ENCODE measurements at regions not wholly inside any gene's neighbourhood (a gene's known extent, or its start where the extent isn't known, plus 50 kb on each side); places are given as distances from the start of the nearest gene placed in this dataset.

DNA sequence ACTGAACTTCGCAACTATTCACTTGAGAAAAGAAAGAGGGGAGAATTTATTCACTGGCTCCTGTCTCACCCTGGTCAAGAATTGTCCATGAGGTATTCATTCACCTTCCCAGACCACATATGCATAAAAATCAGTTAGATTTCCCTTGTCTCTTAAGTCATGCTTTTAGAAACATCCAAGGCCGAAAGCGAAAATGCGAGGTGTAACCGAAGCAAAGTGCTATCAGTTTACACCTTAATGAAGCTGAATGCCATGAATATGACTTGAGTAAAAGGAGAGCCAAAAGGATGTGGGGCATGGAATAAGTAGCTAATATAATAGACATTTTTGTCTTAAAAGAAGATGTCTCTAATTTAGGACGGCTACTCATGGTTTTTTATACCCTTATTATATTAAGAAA, 965.6 kb upstream of the CHORDC1 start:
- no peak for TF ChIP-seq EZH2 (IDR thresholded peaks at IDR 0.05; ENCODE audit: borderline replicate concordance)
- TF ChIP-seq, protein P1, sequence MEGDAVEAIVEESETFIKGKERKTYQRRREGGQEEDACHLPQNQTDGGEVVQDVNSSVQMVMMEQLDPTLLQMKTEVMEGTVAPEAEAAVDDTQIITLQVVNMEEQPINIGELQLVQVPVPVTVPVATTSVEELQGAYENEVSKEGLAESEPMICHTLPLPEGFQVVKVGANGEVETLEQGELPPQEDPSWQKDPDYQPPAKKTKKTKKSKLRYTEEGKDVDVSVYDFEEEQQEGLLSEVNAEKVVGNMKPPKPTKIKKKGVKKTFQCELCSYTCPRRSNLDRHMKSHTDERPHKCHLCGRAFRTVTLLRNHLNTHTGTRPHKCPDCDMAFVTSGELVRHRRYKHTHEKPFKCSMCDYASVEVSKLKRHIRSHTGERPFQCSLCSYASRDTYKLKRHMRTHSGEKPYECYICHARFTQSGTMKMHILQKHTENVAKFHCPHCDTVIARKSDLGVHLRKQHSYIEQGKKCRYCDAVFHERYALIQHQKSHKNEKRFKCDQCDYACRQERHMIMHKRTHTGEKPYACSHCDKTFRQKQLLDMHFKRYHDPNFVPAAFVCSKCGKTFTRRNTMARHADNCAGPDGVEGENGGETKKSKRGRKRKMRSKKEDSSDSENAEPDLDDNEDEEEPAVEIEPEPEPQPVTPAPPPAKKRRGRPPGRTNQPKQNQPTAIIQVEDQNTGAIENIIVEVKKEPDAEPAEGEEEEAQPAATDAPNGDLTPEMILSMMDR (IDR thresholded peaks at IDR 0.05; ENCODE audit: poor library complexity), result no peak
- no peak for TF ChIP-seq EZH2phosphoT487 (IDR thresholded peaks at IDR 0.05; ENCODE audit: low read depth, severe bottlenecking, unreplicated experiment)

Measured in hepatocyte (in vitro differentiated cells).